Esophagus squamous epithelium (tissue), 5 donors: ENCODE measurements at regions not wholly inside any gene's neighbourhood (a gene's known extent, or its start where the extent isn't known, plus 50 kb on each side); places are given as distances from the start of the nearest gene placed in this dataset.

Source experiments
- DNase-seq: peaks from one replicate; lab custom pipeline; 2025; lab: John Stamatoyannopoulos, UW
- H3K27ac ChIP-seq, 4 donors: fragments of 200-600 bp; sonication (generic); one replicate each; pipeline ENCODE4 v1.5.1; 2016 to 2019; ENCODE audit warnings: mild to moderate bottlenecking in 1 of 4
- H3K27me3 ChIP-seq, 4 donors: fragments of 200-600 bp; sonication (generic); 1 replicate in 3 of 4; 2 replicates in 1 of 4; pipeline versions ENCODE4 v1.5.1 to v1.6.0; 2017 to 2021; ENCODE audit warnings: antibody characterized with exemption in 1 of 4
- H3K36me3 ChIP-seq, 3 donors: fragments of 200-600 bp; sonication (generic); one replicate each; pipeline ENCODE4 v1.5.1; 2016 to 2019
- H3K4me1 ChIP-seq, 3 donors: fragments of 200-600 bp; sonication (generic); one replicate each; pipeline ENCODE4 v1.5.1; 2017 to 2019
- H3K4me3 ChIP-seq, 4 donors: fragments of 200-600 bp; sonication (generic); 1 replicate in 3 of 4; 2 replicates in 1 of 4; pipeline ENCODE4 v1.5.1; 2016 to 2019; ENCODE audit warnings: mild to moderate bottlenecking in 2 of 4, moderate library complexity in 1 of 4
- H3K9me3 ChIP-seq, 3 donors: fragments of 200-600 bp; sonication (generic); one replicate each; pipeline ENCODE4 v1.5.1; 2016 to 2019
- CTCF ChIP-seq, 6 experiments: fragments of 450-650 bp in 4 of 6; fragments of 200-600 bp in 2 of 6; sonication (generic) in 2 of 6; IDR thresholded peaks; one replicate each; pipeline ENCODE4 v1.5.1; 2016 to 2019; ENCODE audit warnings: antibody characterized with exemption in 6 of 6, mild to moderate bottlenecking in 4 of 6, moderate library complexity in 4 of 6
- POLR2A ChIP-seq, 4 donors: fragments of 450-650 bp; IDR thresholded peaks; one replicate each; pipeline ENCODE4 v1.6.1; 2017; ENCODE audit warnings: antibody characterized with exemption in 4 of 4, mild to moderate bottlenecking in 4 of 4, moderate library complexity in 3 of 4
- WGBS, 2 donors: methylation state at CpG; one replicate each; pipeline ENCODE4 v1.1.5; 2018; 5-methylcytosine and 5-hydroxymethylcytosine counted together
- intact Hi-C: fragments of 100-400 bp; cut with DNase I; formaldehyde crosslinking; loops from one replicate; pipeline ENCODE4 v1.15.0; 2022
- donor health status: DM: yes; HTN: yes; CAD: no.

- Histone ChIP-seq H3K9me3 (no peaks in the 10 kb centered on the region), H3K4me3 (no peak overlapping the region), H3K27me3 (no peaks in the 10 kb centered on the region), H3K36me3 (no peaks in the 10 kb centered on the region), H3K27ac (no peak overlapping the region), H3K4me1 (no peaks in the 10 kb centered on the region)
- TF ChIP-seq CTCF (IDR thresholded peaks at IDR 0.05), result no peak
- TF ChIP-seq POLR2A (IDR thresholded peaks at IDR 0.05), result no peak
- intact Hi-C loops, result no loop called here
- DNase-seq, result no peak
These were observed 973.5 kb upstream of the B3GALT2 start for GRCh38 chr1:194159941-194160340.

DNA sequence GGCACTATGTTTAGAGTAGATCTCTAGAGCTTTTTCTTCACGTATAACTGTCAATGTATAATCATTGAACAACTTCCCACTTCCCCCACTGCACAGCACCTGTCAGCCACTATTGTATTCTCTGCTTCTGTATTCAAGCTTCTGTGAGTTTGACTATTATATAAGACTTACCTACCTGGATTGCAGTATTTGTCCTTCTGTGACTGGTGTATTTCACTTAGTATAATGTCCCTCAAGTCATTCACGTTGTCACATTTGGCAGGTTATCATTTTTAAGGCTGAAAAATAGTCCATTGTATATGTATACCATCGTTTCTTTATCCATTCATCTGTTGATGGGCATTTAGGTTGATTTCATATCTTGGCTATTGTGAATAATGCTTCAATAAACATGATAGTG lies 969.5 kb upstream of the B3GALT2 start:
- TF ChIP-seq CTCF (IDR thresholded peaks at IDR 0.05), result no peak
- no peaks in the 10 kb centered on the region for H3K4me1 ChIP-seq
- 35 to 44% methylated on average over 3 of the region's 3 CpGs for WGBS, 2 donors
- intact Hi-C loops, result no loop called here
- H3K27ac ChIP-seq, result no peak overlapping the region
- no peaks in the 10 kb centered on the region for H3K27me3 ChIP-seq
- H3K9me3 ChIP-seq, result no peaks in the 10 kb centered on the region
- no peaks in the 10 kb centered on the region for H3K36me3 ChIP-seq
- H3K4me3 ChIP-seq, result no peak overlapping the region
- DNase-seq, result no peak

DNA sequence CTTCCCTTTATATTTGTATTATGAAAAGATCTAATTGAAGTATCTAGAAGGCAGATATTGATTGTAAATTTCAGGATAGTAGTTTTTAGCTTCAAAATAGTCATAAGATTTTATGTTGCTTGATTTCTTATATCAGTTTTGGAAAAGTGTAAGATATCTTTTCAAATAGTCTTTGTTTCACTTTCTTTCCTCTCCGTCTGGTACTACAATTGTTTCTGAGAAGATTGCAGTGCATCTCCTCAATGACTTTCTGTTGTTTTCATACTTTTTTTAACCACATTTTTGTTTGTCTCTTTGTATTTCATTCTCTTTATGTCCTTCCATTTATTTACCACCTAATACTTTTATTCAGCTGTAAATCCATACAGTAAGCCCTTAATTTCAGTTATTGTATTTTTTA lies 964.6 kb upstream of the B3GALT2 start:
- WGBS, 2 donors, result 68 to 69% methylated on average over 1 of the region's 1 CpG
- intact Hi-C loops, result no loop called here
- Histone ChIP-seq H3K36me3 (no peaks in the 10 kb centered on the region), H3K27ac (no peak overlapping the region), H3K4me3 (no peak overlapping the region), H3K9me3 (no peaks in the 10 kb centered on the region), H3K4me1 (no peaks in the 10 kb centered on the region), H3K27me3 (no peaks in the 10 kb centered on the region)
- no peak for DNase-seq
- TF ChIP-seq POLR2A (IDR thresholded peaks at IDR 0.05), result no peak
- no peak for TF ChIP-seq CTCF (IDR thresholded peaks at IDR 0.05)

DNA sequence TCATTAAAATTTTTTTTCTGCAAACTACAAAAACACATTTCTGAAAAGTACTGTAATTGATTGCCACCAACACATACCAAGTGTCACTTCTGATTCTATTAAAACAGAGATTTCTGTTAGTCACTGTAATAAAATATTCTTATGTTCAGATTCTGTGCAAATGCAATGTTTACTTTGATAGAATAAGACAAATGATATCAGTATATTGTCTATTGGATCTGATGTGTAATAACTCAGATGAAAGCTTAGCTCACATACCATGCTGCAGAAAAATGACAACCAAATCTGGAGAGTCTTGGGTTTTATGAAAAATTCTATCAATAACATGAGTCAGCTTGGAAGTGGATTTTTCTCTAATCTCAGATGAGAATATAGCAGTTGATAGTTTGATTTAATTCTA lies 963.8 kb upstream of the B3GALT2 start:
- intact Hi-C loops, result no loop called here

DNA sequence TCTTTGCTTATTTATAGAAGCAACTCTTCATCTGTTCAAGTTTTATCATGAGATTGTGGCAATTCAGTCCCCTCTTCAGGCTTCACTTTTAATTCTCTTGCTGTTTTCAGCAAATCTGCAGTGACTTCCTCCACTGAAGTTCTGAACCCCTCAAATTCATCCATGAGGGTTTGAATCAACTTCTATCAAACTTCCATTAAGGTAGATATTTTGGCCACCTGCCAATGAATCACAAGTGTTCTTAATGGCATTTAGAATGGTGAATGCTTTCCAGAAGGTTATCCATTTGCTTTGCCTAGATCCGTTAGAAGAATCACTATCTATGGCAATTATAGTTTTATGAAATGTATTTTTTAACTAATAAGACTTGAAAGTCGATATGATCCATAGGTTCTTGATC lies 946.7 kb upstream of the B3GALT2 start:
- no peaks in the 10 kb centered on the region for H3K27me3 ChIP-seq
- intact Hi-C loops, result no loop called here
- no peak overlapping the region for H3K4me3 ChIP-seq
- DNase-seq, result no peak
- H3K9me3 ChIP-seq, result no peaks in the 10 kb centered on the region
- no peak overlapping the region for H3K27ac ChIP-seq
- WGBS, 2 donors, result 60 to 86% methylated on average over 2 of the region's 2 CpGs
- no peaks in the 10 kb centered on the region for H3K4me1 ChIP-seq
- TF ChIP-seq CTCF (IDR thresholded peaks at IDR 0.05) (no peak), POLR2A (IDR thresholded peaks at IDR 0.05) (no peak)
- no peaks in the 10 kb centered on the region for H3K36me3 ChIP-seq

More for the DNA sequence above, 963.8 kb upstream of the B3GALT2 start:
- TF ChIP-seq CTCF (IDR thresholded peaks at IDR 0.05) (no peak), POLR2A (IDR thresholded peaks at IDR 0.05) (no peak)
- Histone ChIP-seq H3K27ac (no peak overlapping the region), H3K4me1 (no peaks in the 10 kb centered on the region), H3K36me3 (no peaks in the 10 kb centered on the region), H3K27me3 (no peaks in the 10 kb centered on the region), H3K9me3 (no peaks in the 10 kb centered on the region), H3K4me3 (no peak overlapping the region)
- DNase-seq, result no peak
